IMR-90 (cell line): ENCODE measurements at regions not wholly inside any gene's neighbourhood (a gene's known extent, or its start where the extent isn't known, plus 50 kb on each side); places are given as distances from the start of the nearest gene placed in this dataset.
"Not testable (repeated sequence)": the region's sequence is repeated elsewhere in the genome, so short reads cannot be mapped to it uniquely, and the experiment has no call there.

Experiments
- CEBPB ChIP-seq: IDR thresholded peaks from 2 replicates; pipeline ENCODE4 v1.6.1; 2012; ENCODE audit warnings: low read depth, low read length, improper control_type of control experiment
- MAFK ChIP-seq: IDR thresholded peaks from 2 replicates; pipeline ENCODE4 v1.6.1; 2012; ENCODE audit warnings: low read depth, low read length, improper control_type of control experiment
- MAZ ChIP-seq: IDR thresholded peaks from 2 replicates; pipeline ENCODE4 v1.6.1; 2012; ENCODE audit warnings: low read depth, mild to moderate bottlenecking, low read length, improper control_type of control experiment, moderate library complexity, borderline replicate concordance
- MXI1 ChIP-seq: IDR thresholded peaks from 2 replicates; pipeline ENCODE4 v1.6.1; 2012; ENCODE audit warnings: low read depth, mild to moderate bottlenecking, low read length, moderate library complexity, borderline replicate concordance
- NFE2L2 ChIP-seq: fragments of 150-350 bp; IDR thresholded peaks from 2 replicates; pipeline ENCODE4 v1.6.1; 2016; ENCODE audit warnings: low read depth, mild to moderate bottlenecking, low read length
- POLR2A ChIP-seq: IDR thresholded peaks from 2 replicates; pipeline ENCODE4 v1.6.1; 2012; ENCODE audit warnings: mild to moderate bottlenecking, low read depth, low read length
- RAD21 ChIP-seq: IDR thresholded peaks from 2 replicates; pipeline ENCODE4 v1.6.1; 2012; ENCODE audit warnings: low read length, improper control_type of control experiment
- RFX5 ChIP-seq: IDR thresholded peaks from 2 replicates; pipeline ENCODE4 v1.8.0; 2012; ENCODE audit warnings: low read depth, mild to moderate bottlenecking, low read length, moderate library complexity
- SMC3 ChIP-seq: fragments of 150-350 bp; IDR thresholded peaks from 2 replicates; pipeline ENCODE4 v1.6.1; 2016; ENCODE audit warnings: low read depth, mild to moderate bottlenecking, antibody characterized with exemption, low read length, moderate library complexity
- TF ChIP-seq, protein P1 (sequence below): conservative IDR thresholded peaks from 2 replicates; pipeline ENCODE4 v1.5.1; 2012; ENCODE audit warnings: mild to moderate bottlenecking, low read depth, low read length, improper control_type of control experiment
- TF ChIP-seq, protein P2 (sequence below): fragments of 150-350 bp; IDR thresholded peaks from 2 replicates; pipeline ENCODE4 v1.6.1; 2017; ENCODE audit warnings: mild to moderate bottlenecking, antibody characterized with exemption, low read length, low read depth

DNA sequence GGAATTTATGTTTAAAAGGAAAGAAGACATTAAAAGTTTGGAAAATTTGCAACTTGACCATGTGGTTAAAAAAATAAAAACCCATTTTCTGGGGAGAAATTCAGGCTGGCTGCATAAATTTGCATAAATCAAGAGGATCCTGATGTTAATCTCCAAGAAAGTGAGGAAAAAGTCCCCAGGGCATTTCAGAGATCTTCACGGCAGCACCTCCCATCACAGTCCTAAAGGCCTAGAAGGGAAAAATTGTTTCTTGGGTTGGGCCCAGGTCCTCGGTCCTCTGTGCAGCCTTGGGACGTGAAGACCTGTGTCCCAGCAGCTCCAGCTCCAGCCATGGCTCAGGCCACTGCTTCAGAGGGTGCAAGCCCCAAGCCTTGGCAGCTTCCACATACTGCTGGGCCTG, 560.3 kb downstream of the PRIM2 start:
- not testable (repeated sequence) for TF ChIP-seq POLR2A, RFX5, SMC3, MXI1, RAD21, NFE2L2, CEBPB, MAFK, MAZ
- TF ChIP-seq, protein P1, sequence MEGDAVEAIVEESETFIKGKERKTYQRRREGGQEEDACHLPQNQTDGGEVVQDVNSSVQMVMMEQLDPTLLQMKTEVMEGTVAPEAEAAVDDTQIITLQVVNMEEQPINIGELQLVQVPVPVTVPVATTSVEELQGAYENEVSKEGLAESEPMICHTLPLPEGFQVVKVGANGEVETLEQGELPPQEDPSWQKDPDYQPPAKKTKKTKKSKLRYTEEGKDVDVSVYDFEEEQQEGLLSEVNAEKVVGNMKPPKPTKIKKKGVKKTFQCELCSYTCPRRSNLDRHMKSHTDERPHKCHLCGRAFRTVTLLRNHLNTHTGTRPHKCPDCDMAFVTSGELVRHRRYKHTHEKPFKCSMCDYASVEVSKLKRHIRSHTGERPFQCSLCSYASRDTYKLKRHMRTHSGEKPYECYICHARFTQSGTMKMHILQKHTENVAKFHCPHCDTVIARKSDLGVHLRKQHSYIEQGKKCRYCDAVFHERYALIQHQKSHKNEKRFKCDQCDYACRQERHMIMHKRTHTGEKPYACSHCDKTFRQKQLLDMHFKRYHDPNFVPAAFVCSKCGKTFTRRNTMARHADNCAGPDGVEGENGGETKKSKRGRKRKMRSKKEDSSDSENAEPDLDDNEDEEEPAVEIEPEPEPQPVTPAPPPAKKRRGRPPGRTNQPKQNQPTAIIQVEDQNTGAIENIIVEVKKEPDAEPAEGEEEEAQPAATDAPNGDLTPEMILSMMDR: not testable (repeated sequence)
- TF ChIP-seq, protein P2, sequence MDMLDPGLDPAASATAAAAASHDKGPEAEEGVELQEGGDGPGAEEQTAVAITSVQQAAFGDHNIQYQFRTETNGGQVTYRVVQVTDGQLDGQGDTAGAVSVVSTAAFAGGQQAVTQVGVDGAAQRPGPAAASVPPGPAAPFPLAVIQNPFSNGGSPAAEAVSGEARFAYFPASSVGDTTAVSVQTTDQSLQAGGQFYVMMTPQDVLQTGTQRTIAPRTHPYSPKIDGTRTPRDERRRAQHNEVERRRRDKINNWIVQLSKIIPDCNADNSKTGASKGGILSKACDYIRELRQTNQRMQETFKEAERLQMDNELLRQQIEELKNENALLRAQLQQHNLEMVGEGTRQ: not testable (repeated sequence)
